Neural progenitor cell (in vitro differentiated cells): ENCODE measurements at regions not wholly inside any gene's neighbourhood (a gene's known extent, or its start where the extent isn't known, plus 50 kb on each side); places are given as distances from the start of the nearest gene placed in this dataset.

Experiments
- DNase-seq: peaks from one replicate; pipeline ENCODE4 v3.0.0-alpha.2; 2016; ENCODE audit warnings: low spot score
- H2AFZ ChIP-seq: fragments of 200-600 bp; sonication (generic); replicated peaks from 2 replicates; pipeline ENCODE4 v1.6.1; 2016; ENCODE audit warnings: antibody characterized with exemption
- H3F3A ChIP-seq: fragments of 200-600 bp; sonication (generic); 2 replicates; pipeline ENCODE4 v1.6.1; 2016; ENCODE audit warnings: antibody characterized with exemption, low read depth
- H3K27ac ChIP-seq: fragments of 200-600 bp; sonication (generic); 2 replicates; pipeline ENCODE4 v1.5.1; 2016; ENCODE audit warnings: mild to moderate bottlenecking
- H3K27me3 ChIP-seq: fragments of 200-600 bp; sonication (generic); 2 replicates; pipeline ENCODE4 v1.6.1; 2016; ENCODE audit warnings: mild to moderate bottlenecking, moderate library complexity
- H3K36me3 ChIP-seq: fragments of 200-600 bp; sonication (generic); 2 replicates; pipeline ENCODE4 v1.5.1; 2016
- H3K4me1 ChIP-seq: fragments of 200-600 bp; sonication (generic); 2 replicates; pipeline ENCODE4 v1.6.1; 2016; ENCODE audit warnings: mixed run types
- H3K4me2 ChIP-seq: fragments of 200-600 bp; sonication (generic); 2 replicates; pipeline ENCODE4 v1.6.1; 2016
- H3K4me3 ChIP-seq: fragments of 200-600 bp; sonication (generic); 2 replicates; pipeline ENCODE4 v1.5.1; 2016
- H3K79me2 ChIP-seq: fragments of 200-600 bp; sonication (generic); 2 replicates; pipeline ENCODE4 v1.6.1; 2016; ENCODE audit warnings: low read depth
- H3K9ac ChIP-seq: fragments of 200-600 bp; sonication (generic); 2 replicates; pipeline ENCODE4 v1.6.1; 2016
- H3K9me3 ChIP-seq: fragments of 200-600 bp; sonication (generic); 2 replicates; pipeline ENCODE4 v1.5.1; 2016; ENCODE audit warnings: low read depth
- H4K20me1 ChIP-seq: fragments of 200-600 bp; sonication (generic); 2 replicates; pipeline ENCODE4 v1.6.1; 2016; ENCODE audit warnings: low read depth
- H3K27ac Mint-ChIP-seq: 3 replicates; pipeline ENCODE4 v1.8.0; 2021; ENCODE audit warnings: mixed read lengths
- H3K27me3 Mint-ChIP-seq: 2 replicates; pipeline ENCODE4 v1.8.0; 2022; ENCODE audit warnings: low read depth, mild to moderate bottlenecking, inconsistent platforms, moderate library complexity, mixed read lengths; ENCODE audit not compliant: insufficient read depth
- H3K36me3 Mint-ChIP-seq: 3 replicates; pipeline ENCODE4 v1.8.0; 2021; ENCODE audit warnings: mixed read lengths
- H3K4me1 Mint-ChIP-seq: 3 replicates; pipeline ENCODE4 v1.8.0; 2021; ENCODE audit warnings: mixed read lengths
- H3K4me3 Mint-ChIP-seq: 3 replicates; pipeline ENCODE4 v1.8.0; 2021; ENCODE audit warnings: mild to moderate bottlenecking, moderate library complexity, mixed read lengths
- H3K9me3 Mint-ChIP-seq: 3 replicates; pipeline ENCODE4 v1.8.0; 2020; ENCODE audit warnings: mixed read lengths
- CTCF ChIP-seq: fragments of 200-600 bp; sonication (generic); IDR thresholded peaks from 2 replicates; pipeline ENCODE4 v1.5.1; 2017; ENCODE audit warnings: antibody characterized with exemption, mild to moderate bottlenecking
- EZH2 ChIP-seq: fragments of 200-600 bp; sonication (generic); IDR thresholded peaks from 2 replicates; pipeline ENCODE4 v1.6.1; 2017; ENCODE audit warnings: antibody characterized with exemption, mild to moderate bottlenecking, moderate library complexity
- EZH2phosphoT487 ChIP-seq: fragments of 200-600 bp; sonication (generic); IDR thresholded peaks from 2 replicates; pipeline ENCODE4 v1.6.1; 2017; ENCODE audit warnings: antibody characterized with exemption

GRCh38 chr16:60302676-60303075 lies 1568.6 kb upstream of the GOT2 start:
- no peaks in the 10 kb centered on the region for H3K36me3 Mint-ChIP-seq
- Histone ChIP-seq H3K9ac (no peak overlapping the region), H3K9me3 (no peaks in the 10 kb centered on the region), H2AFZ (no peak overlapping the region), H4K20me1 (no peaks in the 10 kb centered on the region), H3K27ac (no peak overlapping the region), H3F3A (no peaks in the 10 kb centered on the region), H3K4me3 (no peak overlapping the region), H3K36me3 (no peaks in the 10 kb centered on the region), H3K79me2 (no peaks in the 10 kb centered on the region), H3K27me3 (no peaks in the 10 kb centered on the region), H3K4me1 (peaks cover 4% of the 10 kb centered on the region), H3K4me2 (no peak overlapping the region)
- no peaks in the 10 kb centered on the region for H3K27me3 Mint-ChIP-seq
- H3K27ac Mint-ChIP-seq: no peak overlapping the region
- H3K9me3 Mint-ChIP-seq: no peaks in the 10 kb centered on the region
- no peak for DNase-seq
- H3K4me1 Mint-ChIP-seq: no peaks in the 10 kb centered on the region
- no peak overlapping the region for H3K4me3 Mint-ChIP-seq
- TF ChIP-seq CTCF (no peak), EZH2phosphoT487 (no peak), EZH2 (no peak)

DNA sequence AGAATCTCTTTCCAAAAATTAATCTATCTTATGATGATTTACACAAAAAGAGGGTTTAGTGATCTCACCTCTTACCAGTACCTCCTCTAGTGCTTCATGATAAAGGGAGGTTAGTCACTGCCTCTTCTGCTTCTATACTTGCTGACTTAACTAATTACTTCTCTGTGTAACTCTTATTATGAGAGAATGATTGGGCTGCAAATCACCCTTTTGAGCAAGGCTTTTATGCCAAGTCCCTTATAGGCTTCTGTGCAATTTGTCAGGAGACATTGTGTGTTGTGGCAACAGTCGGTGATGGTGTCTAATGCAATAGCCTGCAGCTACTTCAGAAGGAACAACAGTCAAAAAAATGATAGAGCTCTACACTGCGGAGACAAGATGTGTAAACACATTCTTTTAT lies 1568.1 kb upstream of the GOT2 start:
- no peak overlapping the region for H3K4me2 ChIP-seq
- no peaks in the 10 kb centered on the region for H3K79me2 ChIP-seq
- no peak for DNase-seq
- no peak overlapping the region for H3K9ac ChIP-seq
- H3K4me1 ChIP-seq: peaks cover 4% of the 10 kb centered on the region
- Mint-ChIP-seq H3K27me3 (no peaks in the 10 kb centered on the region), H3K9me3 (no peaks in the 10 kb centered on the region), H3K4me3 (no peak overlapping the region), H3K4me1 (no peaks in the 10 kb centered on the region), H3K27ac (no peak overlapping the region), H3K36me3 (no peaks in the 10 kb centered on the region)
- no peaks in the 10 kb centered on the region for H3F3A ChIP-seq
- no peak overlapping the region for H3K27ac ChIP-seq
- H3K27me3 ChIP-seq: no peaks in the 10 kb centered on the region
- no peaks in the 10 kb centered on the region for H4K20me1 ChIP-seq
- H3K36me3 ChIP-seq: no peaks in the 10 kb centered on the region
- H2AFZ ChIP-seq: no peak overlapping the region
- H3K9me3 ChIP-seq: no peaks in the 10 kb centered on the region
- no peak for TF ChIP-seq CTCF
- H3K4me3 ChIP-seq: no peak overlapping the region

DNA sequence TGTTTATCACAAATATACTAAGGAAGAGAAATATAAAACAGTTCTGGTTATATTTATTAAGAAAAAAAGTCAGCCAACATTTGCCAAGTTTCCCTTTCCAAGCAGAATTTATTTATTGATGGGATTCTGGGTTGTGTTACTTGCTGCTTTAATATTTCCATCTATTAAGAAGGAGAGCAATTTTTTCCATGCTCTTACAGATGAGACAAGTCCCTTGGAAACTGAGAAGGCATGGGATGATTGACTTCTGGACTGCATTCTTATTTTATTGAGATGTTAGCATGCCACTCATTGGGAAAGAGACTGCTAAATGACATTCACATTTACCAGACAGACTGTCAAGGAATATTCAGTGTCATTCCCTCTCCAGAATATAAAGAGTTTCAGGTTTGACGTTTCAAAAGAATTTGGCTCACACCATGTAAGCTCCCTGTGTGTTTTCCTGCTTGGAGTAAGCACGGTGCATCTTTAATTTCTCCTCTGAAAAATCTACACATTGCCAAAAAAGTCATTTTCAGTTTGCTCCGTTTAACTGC lies 1565.2 kb upstream of the GOT2 start:
- no peaks in the 10 kb centered on the region for H3K79me2 ChIP-seq
- Mint-ChIP-seq H3K27me3 (no peaks in the 10 kb centered on the region), H3K4me3 (no peak overlapping the region), H3K4me1 (no peaks in the 10 kb centered on the region), H3K9me3 (no peaks in the 10 kb centered on the region), H3K36me3 (no peaks in the 10 kb centered on the region), H3K27ac (no peak overlapping the region)
- no peak for DNase-seq
- H3K27me3 ChIP-seq: no peaks in the 10 kb centered on the region
- no peaks in the 10 kb centered on the region for H3K9me3 ChIP-seq
- H3F3A ChIP-seq: no peaks in the 10 kb centered on the region
- no peaks in the 10 kb centered on the region for H4K20me1 ChIP-seq
- no peak overlapping the region for H3K4me2 ChIP-seq
- H3K36me3 ChIP-seq: no peaks in the 10 kb centered on the region
- H3K9ac ChIP-seq: no peak overlapping the region
- TF ChIP-seq EZH2 (no peak), CTCF (no peak), EZH2phosphoT487 (no peak)
- no peak overlapping the region for H3K4me3 ChIP-seq
- H3K4me1 ChIP-seq: peaks cover 4% of the 10 kb centered on the region
- no peak overlapping the region for H3K27ac ChIP-seq
- no peak overlapping the region for H2AFZ ChIP-seq
